Liver (tissue), 3 donors: ENCODE measurements at regions not wholly inside any gene's neighbourhood (a gene's known extent, or its start where the extent isn't known, plus 50 kb on each side); places are given as distances from the start of the nearest gene placed in this dataset.
"Not testable (repeated sequence)": the region's sequence is repeated elsewhere in the genome, so short reads cannot be mapped to it uniquely, and the experiment has no call there.

Experiments
- RAD21 ChIP-seq, 2 donors: IDR thresholded peaks; 2 replicates each; pipeline ENCODE4 v1.6.1; 2016; ENCODE audit warnings: antibody characterized with exemption in 2 of 2, mild to moderate bottlenecking in 2 of 2
- TF ChIP-seq, protein P1 (sequence below): fragments of 150-350 bp; IDR thresholded peaks from 2 replicates; pipeline ENCODE4 v1.5.1; 2017; ENCODE audit warnings: improper control_type of control experiment, low read depth, low read length; ENCODE audit not compliant: missing input control
- TF ChIP-seq, protein P2 (sequence below): IDR thresholded peaks from 2 replicates; pipeline ENCODE4 v1.6.1; 2016; ENCODE audit warnings: antibody characterized with exemption, mild to moderate bottlenecking
- donor health status: healthy.
- donor health status: healthy.

DNA sequence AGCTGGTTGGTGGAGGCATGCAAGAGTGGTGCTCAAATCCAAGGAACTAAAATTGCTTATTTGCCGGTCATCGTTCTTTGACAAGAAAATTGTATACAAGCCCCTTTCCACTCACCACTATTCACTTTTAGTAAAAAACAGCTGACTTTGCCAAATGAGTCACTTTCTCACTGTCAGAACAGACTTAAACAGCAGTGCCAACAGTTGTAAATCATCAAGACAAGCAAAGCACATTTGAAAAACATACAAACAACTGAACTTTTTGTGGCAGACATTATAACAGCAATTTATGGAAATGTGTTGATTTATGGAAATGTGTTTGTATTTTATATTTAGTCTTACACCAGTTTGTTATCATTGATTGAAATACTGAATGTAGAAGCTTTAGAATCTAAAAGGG lies 112.8 kb upstream of the SAMD11 start:
- TF ChIP-seq, protein P1, sequence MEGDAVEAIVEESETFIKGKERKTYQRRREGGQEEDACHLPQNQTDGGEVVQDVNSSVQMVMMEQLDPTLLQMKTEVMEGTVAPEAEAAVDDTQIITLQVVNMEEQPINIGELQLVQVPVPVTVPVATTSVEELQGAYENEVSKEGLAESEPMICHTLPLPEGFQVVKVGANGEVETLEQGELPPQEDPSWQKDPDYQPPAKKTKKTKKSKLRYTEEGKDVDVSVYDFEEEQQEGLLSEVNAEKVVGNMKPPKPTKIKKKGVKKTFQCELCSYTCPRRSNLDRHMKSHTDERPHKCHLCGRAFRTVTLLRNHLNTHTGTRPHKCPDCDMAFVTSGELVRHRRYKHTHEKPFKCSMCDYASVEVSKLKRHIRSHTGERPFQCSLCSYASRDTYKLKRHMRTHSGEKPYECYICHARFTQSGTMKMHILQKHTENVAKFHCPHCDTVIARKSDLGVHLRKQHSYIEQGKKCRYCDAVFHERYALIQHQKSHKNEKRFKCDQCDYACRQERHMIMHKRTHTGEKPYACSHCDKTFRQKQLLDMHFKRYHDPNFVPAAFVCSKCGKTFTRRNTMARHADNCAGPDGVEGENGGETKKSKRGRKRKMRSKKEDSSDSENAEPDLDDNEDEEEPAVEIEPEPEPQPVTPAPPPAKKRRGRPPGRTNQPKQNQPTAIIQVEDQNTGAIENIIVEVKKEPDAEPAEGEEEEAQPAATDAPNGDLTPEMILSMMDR = not testable (repeated sequence)
- TF ChIP-seq, protein P2, sequence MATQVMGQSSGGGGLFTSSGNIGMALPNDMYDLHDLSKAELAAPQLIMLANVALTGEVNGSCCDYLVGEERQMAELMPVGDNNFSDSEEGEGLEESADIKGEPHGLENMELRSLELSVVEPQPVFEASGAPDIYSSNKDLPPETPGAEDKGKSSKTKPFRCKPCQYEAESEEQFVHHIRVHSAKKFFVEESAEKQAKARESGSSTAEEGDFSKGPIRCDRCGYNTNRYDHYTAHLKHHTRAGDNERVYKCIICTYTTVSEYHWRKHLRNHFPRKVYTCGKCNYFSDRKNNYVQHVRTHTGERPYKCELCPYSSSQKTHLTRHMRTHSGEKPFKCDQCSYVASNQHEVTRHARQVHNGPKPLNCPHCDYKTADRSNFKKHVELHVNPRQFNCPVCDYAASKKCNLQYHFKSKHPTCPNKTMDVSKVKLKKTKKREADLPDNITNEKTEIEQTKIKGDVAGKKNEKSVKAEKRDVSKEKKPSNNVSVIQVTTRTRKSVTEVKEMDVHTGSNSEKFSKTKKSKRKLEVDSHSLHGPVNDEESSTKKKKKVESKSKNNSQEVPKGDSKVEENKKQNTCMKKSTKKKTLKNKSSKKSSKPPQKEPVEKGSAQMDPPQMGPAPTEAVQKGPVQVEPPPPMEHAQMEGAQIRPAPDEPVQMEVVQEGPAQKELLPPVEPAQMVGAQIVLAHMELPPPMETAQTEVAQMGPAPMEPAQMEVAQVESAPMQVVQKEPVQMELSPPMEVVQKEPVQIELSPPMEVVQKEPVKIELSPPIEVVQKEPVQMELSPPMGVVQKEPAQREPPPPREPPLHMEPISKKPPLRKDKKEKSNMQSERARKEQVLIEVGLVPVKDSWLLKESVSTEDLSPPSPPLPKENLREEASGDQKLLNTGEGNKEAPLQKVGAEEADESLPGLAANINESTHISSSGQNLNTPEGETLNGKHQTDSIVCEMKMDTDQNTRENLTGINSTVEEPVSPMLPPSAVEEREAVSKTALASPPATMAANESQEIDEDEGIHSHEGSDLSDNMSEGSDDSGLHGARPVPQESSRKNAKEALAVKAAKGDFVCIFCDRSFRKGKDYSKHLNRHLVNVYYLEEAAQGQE = not testable (repeated sequence)
- TF ChIP-seq RAD21 (IDR thresholded peaks at IDR 0.05) = not testable (repeated sequence)
